ENCODE measurements at regions not wholly inside any gene's neighbourhood (a gene's known extent, or its start where the extent isn't known, plus 50 kb on each side); places are given as distances from the start of the nearest gene placed in this dataset.

- TF ChIP-seq CTCF (IDR thresholded peaks at IDR 0.05): no peak
- peaks cover 0 to 3% (median 0%) of the 10 kb centered on the region in 3 donors for H3K27me3 Mint-ChIP-seq (ENCODE audit: low read depth in 3 of 3)
- Histone ChIP-seq H3K4me1 (ENCODE audit: control insufficient read depth in 1 of 2, insufficient read depth in 2 of 2, low read length in 2 of 2) (no peaks in the 10 kb centered on the region), H3K9me3 (replicated peaks in 1 of 2; ENCODE audit: control insufficient read depth in 1 of 2, insufficient read depth in 1 of 2, low read length in 2 of 2) (peaks cover 4 to 11% of the 10 kb centered on the region in 2 donors), H3K4me3 (replicated peaks in 1 of 3; ENCODE audit: low read depth in 2 of 3, low read length in 3 of 3) (no peak overlapping the region), H3K27me3 (ENCODE audit: control insufficient read depth in 2 of 2, insufficient read depth in 2 of 2, low read length in 2 of 2) (no peaks in the 10 kb centered on the region), H2AFZ (ENCODE audit: insufficient read depth, low read depth, low read length, poor library complexity, severe bottlenecking) (no peak overlapping the region), H3K36me3 (replicated peaks in 1 of 2; ENCODE audit: control insufficient read depth in 1 of 2, insufficient read depth in 2 of 2, low read length in 2 of 2) (no peaks in the 10 kb centered on the region), H4K20me1 (ENCODE audit: insufficient read depth, low read length) (no peaks in the 10 kb centered on the region), H3K79me2 (ENCODE audit: insufficient read depth, low read length) (no peaks in the 10 kb centered on the region), H3K4me2 (replicated peaks; ENCODE audit: extremely low read depth, low read length, poor library complexity, severe bottlenecking) (no peak overlapping the region), H3K27ac (ENCODE audit: low read depth in 1 of 2, low read length in 2 of 2) (no peak overlapping the region), H3K9ac (ENCODE audit: insufficient read depth, low read length, poor library complexity, severe bottlenecking) (no peak overlapping the region)
- intact Hi-C loops (cut with micrococcal nuclease): no loop called here
- no peak overlapping the region for H3K27ac Mint-ChIP-seq
- no peak for DNase-seq
- H3K9me3 Mint-ChIP-seq: peaks cover 0 to 29% (median 11%) of the 10 kb centered on the region in 7 donors
- WGBS (ENCODE audit: insufficient coverage): no CpG with 5 or more reads among the region's 1 CpG
- H3K4me1 Mint-ChIP-seq: no peaks in the 10 kb centered on the region
- H3K36me3 Mint-ChIP-seq: no peaks in the 10 kb centered on the region
- no peak overlapping the region for H3K4me3 Mint-ChIP-seq
Measured at GRCh38 chr11:90818196-90818745, 595.4 kb upstream of the CHORDC1 start.

GRCh38 chr11:90809581-90809980 lies 586.7 kb upstream of the CHORDC1 start:
- no peak overlapping the region for H3K27ac ChIP-seq (ENCODE audit: low read depth in 1 of 2, low read length in 2 of 2)
- no peaks in the 10 kb centered on the region for H3K36me3 Mint-ChIP-seq
- peaks cover 0 to 11% (median 4%) of the 10 kb centered on the region in 7 donors for H3K9me3 Mint-ChIP-seq
- no peaks in the 10 kb centered on the region for H3K36me3 ChIP-seq (replicated peaks in 1 of 2; ENCODE audit: control insufficient read depth in 1 of 2, insufficient read depth in 2 of 2, low read length in 2 of 2)
- H3K79me2 ChIP-seq (ENCODE audit: insufficient read depth, low read length): no peaks in the 10 kb centered on the region
- no peaks in the 10 kb centered on the region for H3K27me3 ChIP-seq (ENCODE audit: control insufficient read depth in 2 of 2, insufficient read depth in 2 of 2, low read length in 2 of 2)
- H3K4me3 Mint-ChIP-seq: no peak overlapping the region
- H3K4me2 ChIP-seq (replicated peaks; ENCODE audit: extremely low read depth, low read length, poor library complexity, severe bottlenecking): no peak overlapping the region
- no peak overlapping the region for H3K9ac ChIP-seq (ENCODE audit: insufficient read depth, low read length, poor library complexity, severe bottlenecking)
- intact Hi-C loops (cut with micrococcal nuclease): no loop called here
- H3K4me1 Mint-ChIP-seq: no peaks in the 10 kb centered on the region
- no peaks in the 10 kb centered on the region for H3K4me1 ChIP-seq (ENCODE audit: control insufficient read depth in 1 of 2, insufficient read depth in 2 of 2, low read length in 2 of 2)
- DNase-seq: no peak
- H3K4me3 ChIP-seq (replicated peaks in 1 of 3; ENCODE audit: low read depth in 2 of 3, low read length in 3 of 3): no peak overlapping the region
- H3K27me3 Mint-ChIP-seq (ENCODE audit: low read depth in 3 of 3): no peaks in the 10 kb centered on the region
- 100% methylated on average over 1 of the region's 5 CpGs for WGBS (ENCODE audit: insufficient coverage)
- H4K20me1 ChIP-seq (ENCODE audit: insufficient read depth, low read length): no peaks in the 10 kb centered on the region
- no peak for TF ChIP-seq CTCF (IDR thresholded peaks at IDR 0.05)
- peaks cover 6 to 8% of the 10 kb centered on the region in 2 donors for H3K9me3 ChIP-seq (replicated peaks in 1 of 2; ENCODE audit: control insufficient read depth in 1 of 2, insufficient read depth in 1 of 2, low read length in 2 of 2)
- H2AFZ ChIP-seq (ENCODE audit: insufficient read depth, low read depth, low read length, poor library complexity, severe bottlenecking): no peak overlapping the region
- no peak overlapping the region for H3K27ac Mint-ChIP-seq

Measured in CD14-positive monocyte (primary cell).